Ascending aorta (tissue), 2 donors: ENCODE measurements at regions not wholly inside any gene's neighbourhood (a gene's known extent, or its start where the extent isn't known, plus 50 kb on each side); places are given as distances from the start of the nearest gene placed in this dataset.
A peak's percentile ranks its signal among the peaks of the same experiment; 100 is the strongest.

Experiments used
- DNase-seq, 2 donors: peaks; one replicate each; pipeline ENCODE4 v3.0.0-alpha.2; 2019; ENCODE audit warnings: low spot score in 2 of 2
- H3K27ac ChIP-seq, 2 donors: fragments of 200-600 bp; sonication (generic); one replicate each; pipeline ENCODE4 v1.5.1; 2016 to 2017; ENCODE audit warnings: mild to moderate bottlenecking in 1 of 2
- H3K27me3 ChIP-seq: fragments of 200-600 bp; sonication (generic); one replicate; pipeline ENCODE4 v1.5.1; 2017
- H3K36me3 ChIP-seq, 2 donors: fragments of 200-600 bp; sonication (generic); one replicate each; pipeline ENCODE4 v1.5.1; 2016
- H3K4me1 ChIP-seq, 2 donors: fragments of 200-600 bp; sonication (generic); one replicate each; pipeline ENCODE4 v1.5.1; 2016 to 2017; ENCODE audit warnings: mild to moderate bottlenecking in 1 of 2
- H3K4me3 ChIP-seq, 2 donors: fragments of 200-600 bp; sonication (generic); one replicate each; pipeline ENCODE4 v1.5.1; 2016 to 2017; ENCODE audit warnings: mild to moderate bottlenecking in 1 of 2
- H3K9me3 ChIP-seq, 2 donors: fragments of 200-600 bp; sonication (generic); one replicate each; pipeline ENCODE4 v1.5.1; 2016
- CTCF ChIP-seq, 3 experiments: fragments of 200-600 bp in 2 of 3; fragments of 450-650 bp in 1 of 3; sonication (generic) in 2 of 3; IDR thresholded peaks; one replicate each; pipeline ENCODE4 v1.5.1; 2016 to 2019; ENCODE audit warnings: antibody characterized with exemption in 3 of 3, mild to moderate bottlenecking in 1 of 3, moderate library complexity in 1 of 3
- intact Hi-C: fragments of 100-400 bp; cut with DNase I; formaldehyde crosslinking; loops from one replicate; pipeline ENCODE4 v1.15.1; 2023

GRCh38 chr5:69043655-69043996 is 50.2 kb upstream of the SLC30A5 start:
- Histone ChIP-seq H3K4me1 (no peaks in the 10 kb centered on the region), H3K36me3 (no peaks in the 10 kb centered on the region), H3K9me3 (no peaks in the 10 kb centered on the region), H3K4me3 (peak overlapping the region; percentile 57 to 62), H3K27ac (no peak overlapping the region), H3K27me3 (no peaks in the 10 kb centered on the region)
- intact Hi-C loops, result loop anchor here (1.0 to 5.0 kb wide), 3 partner anchors 49 to 292 kb away; partner anchors contain the start of gene CDK7
- TF ChIP-seq CTCF (IDR thresholded peaks at IDR 0.05), result no peak
- DNase-seq, result no peak
